Activated naive CD8-positive, alpha-beta T cell treated with anti-CD3 and anti-CD28 coated beads, Interleukin-2, amount 10 ng/mL, durations not matched to agents 7 days and 5 days (primary cell): ENCODE measurements at regions not wholly inside any gene's neighbourhood (a gene's known extent, or its start where the extent isn't known, plus 50 kb on each side); places are given as distances from the start of the nearest gene placed in this dataset.

Experiments
- ATAC-seq: fragments of 150-1000 bp; cut with Tn5 transposase; one replicate; pipeline ENCODE4 v1.10.0; 2021; ENCODE audit warnings: low read depth, moderate library complexity
- POLR2A ChIA-PET: fragments of 350-600 bp; sonication (Branson Sonifier 250); formaldehyde crosslinking; loops from one replicate; lab custom pipeline; 2021; ENCODE audit warnings: antibody characterized with exemption; lab: Charles Lee
- DNase-seq: peaks from one replicate; pipeline ENCODE4 v3.0.0; 2021
- H3K27ac Mint-ChIP-seq: one replicate; pipeline ENCODE4 v1.8.0; 2022; ENCODE audit warnings: mild to moderate bottlenecking, mixed read lengths
- H3K27me3 Mint-ChIP-seq: one replicate; pipeline ENCODE4 v1.8.0; 2022; ENCODE audit warnings: mild to moderate bottlenecking, moderate library complexity, mixed read lengths
- H3K36me3 Mint-ChIP-seq: one replicate; pipeline ENCODE4 v1.8.0; 2021; ENCODE audit warnings: mild to moderate bottlenecking, mixed read lengths
- H3K4me1 Mint-ChIP-seq: one replicate; pipeline ENCODE4 v1.8.0; 2021; ENCODE audit warnings: mixed read lengths
- H3K4me3 Mint-ChIP-seq: one replicate; pipeline ENCODE4 v1.8.0; 2022; ENCODE audit warnings: mild to moderate bottlenecking, moderate library complexity, mixed read lengths
- H3K9me3 Mint-ChIP-seq: one replicate; pipeline ENCODE4 v1.8.0; 2021; ENCODE audit warnings: mixed read lengths

GRCh38 chr3:3745693-3746092 is 53.5 kb upstream of the LRRN1 start:
- ATAC-seq (no peak), DNase-seq (no peak)
- H3K27ac Mint-ChIP-seq = no peak overlapping the region
- no peaks in the 10 kb centered on the region for H3K4me1 Mint-ChIP-seq
- POLR2A ChIA-PET = no interaction called here
- no peaks in the 10 kb centered on the region for H3K36me3 Mint-ChIP-seq
- no peak overlapping the region for H3K4me3 Mint-ChIP-seq
- H3K9me3 Mint-ChIP-seq = no peaks in the 10 kb centered on the region
- H3K27me3 Mint-ChIP-seq = no peaks in the 10 kb centered on the region

GRCh38 chr3:3744826-3745225 is 54.4 kb upstream of the LRRN1 start:
- no peaks in the 10 kb centered on the region for H3K4me1 Mint-ChIP-seq
- H3K27ac Mint-ChIP-seq = no peak overlapping the region
- POLR2A ChIA-PET = no interaction called here
- no peaks in the 10 kb centered on the region for H3K36me3 Mint-ChIP-seq
- H3K27me3 Mint-ChIP-seq = no peaks in the 10 kb centered on the region
- no peak for ATAC-seq
- no peaks in the 10 kb centered on the region for H3K9me3 Mint-ChIP-seq
- DNase-seq = no peak
- no peak overlapping the region for H3K4me3 Mint-ChIP-seq

DNA sequence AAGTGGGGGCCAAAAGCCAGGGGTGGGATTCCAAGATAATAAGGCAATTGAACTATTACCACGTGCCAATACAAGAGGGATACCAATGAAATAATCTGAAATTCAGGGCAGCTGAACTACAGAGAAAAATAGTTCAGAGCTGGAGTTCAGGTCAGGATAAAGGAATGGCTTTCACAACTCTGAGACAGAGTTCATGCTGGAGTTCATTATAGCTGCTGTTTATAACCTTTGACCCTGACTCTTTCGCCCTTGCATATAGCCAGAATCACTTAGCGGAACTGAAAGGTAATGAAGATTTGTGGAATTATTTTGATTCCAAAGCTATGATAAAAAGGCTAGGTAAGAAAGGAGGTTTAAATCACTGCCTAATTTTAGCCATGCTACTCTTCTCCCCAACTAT is 55.5 kb upstream of the LRRN1 start:
- Mint-ChIP-seq H3K4me1 (no peaks in the 10 kb centered on the region), H3K27me3 (no peaks in the 10 kb centered on the region)
- POLR2A ChIA-PET = no interaction called here

DNA sequence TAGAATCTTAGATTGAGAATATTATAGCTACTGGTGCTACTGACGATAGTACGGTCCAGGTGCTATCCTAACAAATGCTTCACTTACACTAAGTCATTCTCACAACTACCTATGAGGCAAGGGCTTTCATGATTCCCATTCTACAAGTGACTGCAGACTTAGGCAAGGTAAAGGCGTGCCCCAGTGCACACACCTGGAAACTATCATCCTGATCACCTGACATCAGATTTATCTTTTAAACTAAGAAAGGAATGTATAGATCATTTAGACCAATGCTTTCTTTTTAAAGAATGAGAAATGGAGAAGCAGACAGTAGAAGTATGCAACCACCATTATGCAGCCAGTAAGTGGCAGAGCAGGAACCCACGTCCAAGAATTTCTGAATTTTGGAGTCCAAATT is 59.2 kb upstream of the LRRN1 start:
- H3K4me1 Mint-ChIP-seq = no peaks in the 10 kb centered on the region
- no peaks in the 10 kb centered on the region for H3K36me3 Mint-ChIP-seq
- H3K4me3 Mint-ChIP-seq = no peak overlapping the region
- POLR2A ChIA-PET = no interaction called here
- no peaks in the 10 kb centered on the region for H3K27me3 Mint-ChIP-seq
- H3K9me3 Mint-ChIP-seq = no peaks in the 10 kb centered on the region
- ATAC-seq (no peak), DNase-seq (no peak)
- no peak overlapping the region for H3K27ac Mint-ChIP-seq

More for the DNA sequence above, 55.5 kb upstream of the LRRN1 start:
- DNase-seq (no peak), ATAC-seq (no peak)
- Mint-ChIP-seq H3K27ac (no peak overlapping the region), H3K4me3 (no peak overlapping the region), H3K9me3 (no peaks in the 10 kb centered on the region), H3K36me3 (no peaks in the 10 kb centered on the region)

DNA sequence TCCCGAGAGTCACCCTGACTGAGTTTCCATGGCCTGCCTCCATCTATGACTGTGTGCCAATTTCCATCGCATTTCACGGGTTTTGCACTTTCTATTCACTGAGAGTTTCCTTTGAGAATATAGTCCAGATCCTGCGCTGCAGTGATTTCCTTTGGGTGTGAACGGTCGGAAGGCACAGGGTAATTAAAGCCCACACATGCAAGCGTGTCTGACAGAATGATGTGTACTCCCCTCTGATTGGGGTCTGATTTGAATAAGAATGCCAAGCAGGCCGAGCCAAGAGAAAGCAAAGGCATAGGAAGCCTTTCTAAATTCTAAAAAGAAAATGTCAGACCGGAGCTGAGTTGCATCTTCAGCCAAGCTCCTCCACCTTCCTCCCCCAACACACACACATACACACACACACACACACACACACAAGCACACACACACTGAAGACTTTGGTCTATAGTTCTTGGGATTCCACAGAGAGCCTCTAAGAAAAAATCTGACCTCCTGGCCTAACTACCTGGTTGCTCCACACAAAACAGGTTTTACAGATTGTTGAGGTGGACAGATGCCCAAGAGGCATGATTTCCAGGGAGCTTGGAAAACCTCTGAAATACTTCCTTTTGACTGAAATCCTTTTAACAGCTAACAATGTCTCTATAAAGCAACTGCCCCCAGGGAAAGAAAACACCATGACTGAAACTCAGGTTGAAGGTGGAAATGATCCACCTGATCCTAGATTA is 59.7 kb upstream of the LRRN1 start:
- H3K9me3 Mint-ChIP-seq = no peaks in the 10 kb centered on the region
- H3K4me3 Mint-ChIP-seq = no peak overlapping the region
- H3K27ac Mint-ChIP-seq = no peak overlapping the region
- no peaks in the 10 kb centered on the region for H3K27me3 Mint-ChIP-seq
- H3K4me1 Mint-ChIP-seq = no peaks in the 10 kb centered on the region
- DNase-seq = no peak
- POLR2A ChIA-PET = no interaction called here
- H3K36me3 Mint-ChIP-seq = no peaks in the 10 kb centered on the region
- ATAC-seq = no peak

- Mint-ChIP-seq H3K36me3 (no peaks in the 10 kb centered on the region), H3K4me1 (no peaks in the 10 kb centered on the region), H3K27ac (no peak overlapping the region), H3K9me3 (no peaks in the 10 kb centered on the region), H3K4me3 (no peak overlapping the region), H3K27me3 (no peaks in the 10 kb centered on the region)
- no peak for ATAC-seq
- POLR2A ChIA-PET = no interaction called here
- no peak for DNase-seq
Measured at GRCh38 chr3:3737531-3737930, 61.7 kb upstream of the LRRN1 start.

DNA sequence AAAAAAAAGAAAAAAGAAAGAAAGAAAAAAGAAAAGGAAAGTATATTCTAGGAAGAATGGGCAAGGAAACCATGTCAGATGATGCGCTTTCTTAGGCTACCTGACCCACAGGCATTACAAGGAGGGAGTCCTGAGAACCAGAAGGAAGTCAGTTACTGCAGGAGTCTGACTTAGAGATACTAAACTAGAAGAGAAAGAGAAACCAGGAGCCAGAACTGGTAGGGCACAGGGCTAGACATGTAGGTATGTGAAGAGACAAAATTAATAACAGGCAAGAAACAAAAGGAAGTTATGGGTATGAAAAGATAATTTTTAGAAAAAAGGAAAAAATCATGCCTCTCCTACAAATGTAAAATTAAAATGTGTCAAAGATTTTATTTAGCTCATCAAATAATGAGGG is 63.3 kb upstream of the LRRN1 start:
- ATAC-seq (no peak), DNase-seq (no peak)
- Mint-ChIP-seq H3K27ac (no peak overlapping the region), H3K36me3 (no peaks in the 10 kb centered on the region), H3K9me3 (no peaks in the 10 kb centered on the region), H3K4me3 (no peak overlapping the region), H3K27me3 (no peaks in the 10 kb centered on the region), H3K4me1 (no peaks in the 10 kb centered on the region)
- POLR2A ChIA-PET = no interaction called here

GRCh38 chr3:3734881-3735280 is 64.3 kb upstream of the LRRN1 start:
- Mint-ChIP-seq H3K27ac (no peak overlapping the region), H3K9me3 (no peaks in the 10 kb centered on the region), H3K4me1 (no peaks in the 10 kb centered on the region), H3K27me3 (no peaks in the 10 kb centered on the region), H3K36me3 (no peaks in the 10 kb centered on the region), H3K4me3 (no peak overlapping the region)
- no peak for ATAC-seq
- POLR2A ChIA-PET = no interaction called here
- no peak for DNase-seq

GRCh38 chr3:3729261-3729660 is 70.0 kb upstream of the LRRN1 start:
- Mint-ChIP-seq H3K9me3 (peaks cover 2% of the 10 kb centered on the region), H3K4me1 (no peaks in the 10 kb centered on the region), H3K4me3 (no peak overlapping the region), H3K27me3 (no peaks in the 10 kb centered on the region), H3K27ac (no peak overlapping the region), H3K36me3 (no peaks in the 10 kb centered on the region)
- DNase-seq (no peak), ATAC-seq (no peak)
- POLR2A ChIA-PET = no interaction called here

- ATAC-seq (no peak), DNase-seq (no peak)
- H3K4me1 Mint-ChIP-seq = no peaks in the 10 kb centered on the region
- no peak overlapping the region for H3K4me3 Mint-ChIP-seq
- H3K27ac Mint-ChIP-seq = no peak overlapping the region
- H3K27me3 Mint-ChIP-seq = no peaks in the 10 kb centered on the region
- H3K9me3 Mint-ChIP-seq = peaks cover 2% of the 10 kb centered on the region
- POLR2A ChIA-PET = no interaction called here
- H3K36me3 Mint-ChIP-seq = no peaks in the 10 kb centered on the region
Measured at GRCh38 chr3:3726549-3726948, 72.7 kb upstream of the LRRN1 start.

- Mint-ChIP-seq H3K27ac (no peak overlapping the region), H3K9me3 (peaks cover 4% of the 10 kb centered on the region), H3K27me3 (no peaks in the 10 kb centered on the region), H3K4me3 (no peak overlapping the region), H3K4me1 (no peaks in the 10 kb centered on the region), H3K36me3 (no peaks in the 10 kb centered on the region)
- ATAC-seq (no peak), DNase-seq (no peak)
- POLR2A ChIA-PET = no interaction called here
Measured at GRCh38 chr3:3714572-3714971, 84.7 kb upstream of the LRRN1 start.

GRCh38 chr3:3712971-3713370 is 86.3 kb upstream of the LRRN1 start:
- no peak overlapping the region for H3K27ac Mint-ChIP-seq
- DNase-seq = no peak
- ATAC-seq = no peak
- H3K36me3 Mint-ChIP-seq = no peaks in the 10 kb centered on the region
- no peak overlapping the region for H3K4me3 Mint-ChIP-seq
- peaks cover 3% of the 10 kb centered on the region for H3K27me3 Mint-ChIP-seq
- POLR2A ChIA-PET = no interaction called here
- no peaks in the 10 kb centered on the region for H3K9me3 Mint-ChIP-seq
- H3K4me1 Mint-ChIP-seq = no peaks in the 10 kb centered on the region

- POLR2A ChIA-PET = no interaction called here
- DNase-seq (no peak), ATAC-seq (no peak)
- H3K4me1 Mint-ChIP-seq = no peaks in the 10 kb centered on the region
- H3K27me3 Mint-ChIP-seq = peaks cover 3% of the 10 kb centered on the region
- H3K9me3 Mint-ChIP-seq = no peaks in the 10 kb centered on the region
- no peaks in the 10 kb centered on the region for H3K36me3 Mint-ChIP-seq
- no peak overlapping the region for H3K4me3 Mint-ChIP-seq
- H3K27ac Mint-ChIP-seq = no peak overlapping the region
Measured at GRCh38 chr3:3708769-3709115, 90.5 kb upstream of the LRRN1 start.

DNA sequence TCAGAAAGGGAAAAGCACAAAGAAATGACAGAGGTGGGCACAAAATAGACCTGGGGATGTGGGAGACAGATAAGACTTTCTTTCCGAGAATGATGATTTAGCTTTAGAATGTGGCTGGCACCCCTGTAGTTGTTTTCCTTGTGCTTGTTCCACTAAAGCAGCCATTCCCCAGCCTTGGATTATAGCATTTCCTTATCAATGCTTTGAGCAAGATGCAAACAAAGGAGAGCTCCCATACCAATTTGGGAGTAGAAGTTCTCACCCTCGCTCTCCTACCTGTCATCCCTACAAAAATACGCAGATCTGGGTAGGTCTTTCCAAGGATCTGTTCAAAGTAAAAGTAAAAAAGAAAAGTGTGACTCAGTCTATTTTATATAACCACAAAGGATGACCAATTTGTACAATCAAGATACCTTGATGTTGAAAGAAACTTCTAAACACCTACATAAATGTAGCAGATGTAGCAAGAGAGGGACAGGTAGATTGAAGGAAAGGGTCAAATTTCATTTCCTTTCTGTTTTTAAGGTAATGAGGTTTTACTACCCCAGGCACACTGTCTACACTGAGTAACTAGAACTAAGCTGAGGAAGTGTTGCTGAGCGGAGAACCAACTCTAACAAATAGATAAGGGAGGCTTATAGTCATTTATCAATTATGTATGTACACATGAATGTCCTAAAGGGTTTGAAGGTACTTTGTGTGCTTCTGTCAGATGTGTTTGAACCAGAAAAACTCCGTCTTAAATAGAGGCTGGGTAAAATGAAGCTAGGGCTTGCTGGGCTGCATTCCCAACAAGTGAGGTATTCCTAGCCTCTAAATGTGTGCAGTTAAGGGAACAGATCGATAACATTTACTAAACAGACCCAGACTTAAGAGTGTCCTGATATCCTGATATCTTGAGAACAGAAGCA is 91.1 kb upstream of the LRRN1 start:
- POLR2A ChIA-PET = no interaction called here
- Mint-ChIP-seq H3K4me1 (no peaks in the 10 kb centered on the region), H3K4me3 (no peak overlapping the region), H3K36me3 (no peaks in the 10 kb centered on the region), H3K27ac (no peak overlapping the region), H3K27me3 (peaks cover 3% of the 10 kb centered on the region), H3K9me3 (no peaks in the 10 kb centered on the region)
- DNase-seq = no peak
- no peak for ATAC-seq
